PC-9 (cell line): ENCODE measurements at regions not wholly inside any gene's neighbourhood (a gene's known extent, or its start where the extent isn't known, plus 50 kb on each side); places are given as distances from the start of the nearest gene placed in this dataset.

Experiments
- CTCF ChIP-seq: fragments of 200-600 bp; sonication (generic); conservative IDR thresholded peaks from 2 replicates; pipeline ENCODE4 v1.6.1; 2017; ENCODE audit warnings: mixed run types, antibody characterized with exemption, mild to moderate bottlenecking, moderate library complexity
- EZH2 ChIP-seq: fragments of 200-600 bp; sonication (generic); IDR thresholded peaks from 2 replicates; pipeline ENCODE4 v1.8.0; 2017; ENCODE audit warnings: antibody characterized with exemption, low read depth

GRCh38 chr3:153639631-153640030 lies 477.6 kb downstream of the RAP2B start:
- TF ChIP-seq CTCF (no peak), EZH2 (no peak)
